Stimulated activated CD4-positive, alpha-beta T cell treated with anti-CD3 and anti-CD28 coated beads, Interleukin-2, amount 100 ng/mL, for 24 hours (primary cell): ENCODE measurements at regions not wholly inside any gene's neighbourhood (a gene's known extent, or its start where the extent isn't known, plus 50 kb on each side); places are given as distances from the start of the nearest gene placed in this dataset.

ENCODE experiments used
- DNase-seq, 2 donors: peaks; one replicate each; pipeline ENCODE4 v3.0.0-alpha.2; 2020

GRCh38 chr2:80856227-80856626, 551.7 kb upstream of the LRRTM1 start:
- DNase-seq: no peak

GRCh38 chr2:80854831-80855230, 550.3 kb upstream of the LRRTM1 start:
- no peak for DNase-seq

- no peak for DNase-seq
These were observed 548.2 kb upstream of the LRRTM1 start for GRCh38 chr2:80852808-80853139.

GRCh38 chr2:80852079-80852807, 547.7 kb upstream of the LRRTM1 start:
- DNase-seq: no peak

DNA sequence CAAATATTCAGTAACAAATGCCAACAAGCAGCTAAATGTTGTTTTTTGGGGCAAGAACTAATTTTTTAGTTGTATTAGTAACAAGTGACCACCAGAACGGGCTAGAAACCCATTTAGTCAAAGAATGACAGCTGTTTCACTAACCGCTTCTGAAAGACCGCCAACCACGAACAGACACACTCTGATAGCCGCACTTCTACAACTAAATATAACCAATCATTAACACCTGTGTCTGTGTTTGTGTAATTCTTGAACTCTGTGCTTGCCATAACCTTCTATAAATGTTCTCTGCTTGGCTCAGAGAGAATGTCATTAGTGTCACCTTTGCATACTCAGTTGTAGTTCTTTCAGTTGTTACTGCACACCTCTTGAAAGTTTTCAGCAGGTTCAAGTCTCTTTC, 526.3 kb upstream of the LRRTM1 start:
- no peak for DNase-seq

DNA sequence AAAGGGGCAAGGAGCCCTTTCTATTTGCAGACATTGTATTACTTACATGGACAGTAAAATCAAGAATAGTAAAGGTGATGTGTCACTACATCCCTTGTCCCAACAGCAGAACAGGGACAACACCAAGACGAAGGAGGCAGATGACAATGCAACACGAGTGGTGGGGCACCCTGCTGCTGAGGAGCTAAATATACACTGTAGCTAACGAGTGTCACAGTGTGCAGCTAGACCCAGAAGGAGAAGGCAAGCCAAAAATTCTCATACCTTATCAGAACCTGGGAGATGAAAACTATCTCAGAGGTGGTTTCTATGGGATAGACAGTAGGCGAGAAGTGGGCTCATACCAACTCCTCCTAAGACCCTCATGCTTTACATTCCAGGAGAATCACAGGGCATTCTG, 518.4 kb upstream of the LRRTM1 start:
- no peak for DNase-seq

DNA sequence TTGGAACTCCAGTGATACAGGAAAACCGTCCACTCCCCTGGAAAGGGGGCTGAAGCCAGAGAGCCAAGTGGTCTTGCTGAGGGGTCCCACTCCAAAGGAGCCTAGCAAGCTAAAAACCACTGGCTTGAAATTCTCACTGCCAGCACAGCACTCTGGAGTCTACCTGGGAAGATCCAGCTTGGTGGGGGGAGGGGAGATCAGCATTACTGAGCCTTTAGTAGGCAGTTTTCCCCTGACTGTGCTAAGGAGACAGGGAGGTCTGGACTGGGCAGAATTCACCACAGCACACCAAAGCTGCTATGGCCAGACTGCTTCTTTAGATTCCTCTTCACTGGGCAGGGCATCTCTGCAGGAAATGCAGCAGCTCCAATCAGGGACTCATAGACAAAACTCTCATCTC, 510.7 kb upstream of the LRRTM1 start:
- DNase-seq: no peak

DNA sequence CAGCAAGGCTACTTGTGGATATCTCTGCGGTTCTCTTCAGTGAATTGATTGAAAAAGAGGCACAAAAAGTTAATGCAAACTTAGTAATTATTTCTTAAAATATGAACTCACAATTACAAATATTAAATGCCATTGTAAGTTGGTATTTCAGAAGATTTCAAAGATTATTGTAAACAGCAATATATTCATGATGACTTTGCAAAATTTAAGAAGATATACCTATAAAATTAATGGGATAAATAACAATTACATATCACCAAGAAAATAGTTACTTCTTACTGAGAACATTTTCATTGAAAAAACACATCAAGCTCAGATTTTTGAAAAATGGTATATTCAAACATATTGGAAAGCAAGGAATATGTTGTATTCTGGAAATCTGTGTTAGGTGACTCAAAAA, 482.0 kb upstream of the LRRTM1 start:
- DNase-seq: no peak

GRCh38 chr2:80778704-80779103, 474.2 kb upstream of the LRRTM1 start:
- no peak for DNase-seq

DNA sequence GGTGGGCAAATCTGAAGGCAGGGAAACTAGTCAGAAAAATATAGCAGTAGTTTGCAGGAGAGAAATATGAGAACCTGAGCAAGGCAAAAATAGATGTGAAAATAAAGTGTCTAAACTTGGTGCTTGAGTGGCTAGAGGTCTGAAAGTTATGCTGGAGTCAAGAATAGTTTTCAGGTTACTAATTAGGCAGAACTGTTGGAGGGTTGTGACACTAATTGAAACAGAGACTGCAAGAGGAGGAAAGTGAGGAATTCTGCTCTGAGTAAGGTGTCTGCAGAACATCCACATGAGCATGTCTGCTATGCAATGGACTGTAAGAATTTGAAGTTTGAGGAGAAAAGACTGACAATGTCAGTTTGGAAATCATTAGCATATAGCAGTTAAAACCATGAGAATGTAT, 444.0 kb upstream of the LRRTM1 start:
- no peak for DNase-seq

DNA sequence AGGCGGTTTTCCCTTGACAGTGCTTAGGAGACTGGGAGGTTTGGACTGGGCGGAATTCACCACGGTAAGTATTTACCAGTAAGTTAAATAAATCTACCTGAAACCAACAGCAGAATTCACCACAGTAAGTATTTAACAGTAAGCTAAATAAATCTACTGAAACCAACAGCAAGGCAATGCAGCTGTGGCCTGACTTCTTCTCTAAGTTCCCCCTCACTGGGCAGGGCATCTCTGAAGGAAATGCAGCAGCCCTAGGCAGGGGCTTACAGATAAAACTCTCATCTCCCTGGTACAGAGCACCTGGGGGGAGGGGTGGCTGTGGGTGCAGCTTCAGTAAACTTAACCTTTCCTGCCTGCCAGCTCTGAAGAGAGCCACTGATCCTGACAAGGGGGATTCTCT, 432.5 kb upstream of the LRRTM1 start:
- no peak for DNase-seq

DNA sequence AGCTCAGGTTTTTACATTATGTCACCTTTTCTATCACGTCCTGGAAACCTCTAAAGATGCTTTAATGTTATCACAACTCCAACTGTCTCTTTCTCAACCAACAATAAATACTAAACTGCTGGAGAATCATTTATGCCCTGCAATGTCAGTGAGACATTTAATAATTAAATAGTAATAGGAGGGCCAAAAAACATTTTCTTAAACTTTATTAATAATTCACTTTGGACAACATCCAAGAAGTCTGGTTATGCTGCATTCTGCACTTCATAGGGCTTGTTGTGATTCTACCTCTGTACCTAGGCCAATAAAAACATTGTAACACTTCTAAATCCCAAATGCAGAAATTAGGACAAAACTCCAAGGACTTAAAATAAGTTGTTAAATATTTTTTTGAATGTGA, 420.4 kb upstream of the LRRTM1 start:
- no peak for DNase-seq

- no peak for DNase-seq
These were observed 418.3 kb upstream of the LRRTM1 start for GRCh38 chr2:80722803-80723202.

DNA sequence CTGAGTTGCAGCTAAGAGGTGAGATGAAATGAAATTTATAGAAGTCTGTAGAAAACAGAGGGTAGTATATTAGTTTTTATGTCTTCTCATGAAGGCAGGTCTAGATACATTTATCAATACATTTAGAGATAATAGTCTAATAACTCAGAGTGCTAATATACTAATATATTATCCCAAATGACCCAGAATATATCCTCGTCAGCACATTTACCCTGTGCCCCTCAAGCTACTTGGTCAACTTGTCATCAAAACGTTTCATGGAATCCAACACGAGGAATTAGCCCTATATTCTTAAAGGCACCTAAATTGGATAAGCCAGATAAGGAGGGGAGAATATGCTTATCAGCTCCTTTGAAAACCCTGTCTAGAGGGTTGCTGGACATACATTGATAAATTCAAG, 415.1 kb upstream of the LRRTM1 start:
- DNase-seq: no peak

GRCh38 chr2:80715433-80715832, 410.9 kb upstream of the LRRTM1 start:
- no peak for DNase-seq

DNA sequence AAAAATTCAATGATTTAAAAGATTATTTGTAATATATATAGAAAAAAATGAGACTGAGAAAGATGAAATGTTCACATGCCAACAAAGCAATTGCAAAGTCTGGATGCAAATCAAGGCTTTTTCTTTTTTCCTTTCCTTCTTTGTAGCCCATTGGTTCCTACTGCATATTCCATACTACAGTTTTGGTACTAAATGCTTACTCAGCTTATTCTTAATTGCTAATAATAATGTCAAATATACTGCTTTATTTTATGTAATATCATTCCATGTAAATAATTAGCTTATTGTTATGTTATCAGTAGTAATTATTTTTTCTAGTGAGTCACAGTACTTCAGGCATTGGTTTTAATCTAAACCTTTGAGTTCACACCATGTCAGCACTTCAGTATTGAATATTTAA, 407.4 kb upstream of the LRRTM1 start:
- DNase-seq: no peak

- no peak for DNase-seq
These were observed 402.4 kb upstream of the LRRTM1 start for GRCh38 chr2:80706951-80707350.

DNA sequence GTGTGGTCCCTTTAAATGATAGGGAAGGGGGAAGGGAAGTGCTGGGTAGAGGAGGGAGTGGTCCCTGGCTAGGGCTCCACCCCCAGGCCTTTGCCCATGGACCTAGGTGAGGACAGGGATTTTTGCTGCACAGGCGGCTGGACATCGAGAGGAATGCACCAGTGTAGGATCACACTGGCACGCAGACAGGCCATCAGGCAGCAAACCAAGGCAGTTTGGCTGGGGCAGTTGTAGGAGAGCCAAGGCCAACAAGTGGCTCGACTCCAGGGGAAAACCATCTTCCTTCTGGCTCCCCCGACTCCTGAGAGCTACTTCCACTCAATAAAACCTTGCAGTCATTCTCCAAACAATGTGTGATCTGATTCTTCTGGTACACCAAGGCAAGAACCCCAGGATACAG, 402.0 kb upstream of the LRRTM1 start:
- no peak for DNase-seq

- DNase-seq: no peak
These were observed 399.0 kb upstream of the LRRTM1 start for GRCh38 chr2:80703532-80703931.

- no peak for DNase-seq
These were observed 396.4 kb upstream of the LRRTM1 start for GRCh38 chr2:80700961-80701360.
